NCI-H1436 treated with DMSO at 0.1 percent for 48 hours (cell line): ENCODE measurements at regions not wholly inside any gene's neighbourhood (a gene's known extent, or its start where the extent isn't known, plus 50 kb on each side); places are given as distances from the start of the nearest gene placed in this dataset.
A peak's percentile ranks its signal among the peaks of the same experiment; 100 is the strongest.

Experiments
- DNase-seq: peaks from one replicate; lab custom pipeline; 2025; lab: John Stamatoyannopoulos, UW

GRCh38 chr14:65224799-65225198, 122.5 kb upstream of the MAX start:
- DNase-seq = no peak

DNA sequence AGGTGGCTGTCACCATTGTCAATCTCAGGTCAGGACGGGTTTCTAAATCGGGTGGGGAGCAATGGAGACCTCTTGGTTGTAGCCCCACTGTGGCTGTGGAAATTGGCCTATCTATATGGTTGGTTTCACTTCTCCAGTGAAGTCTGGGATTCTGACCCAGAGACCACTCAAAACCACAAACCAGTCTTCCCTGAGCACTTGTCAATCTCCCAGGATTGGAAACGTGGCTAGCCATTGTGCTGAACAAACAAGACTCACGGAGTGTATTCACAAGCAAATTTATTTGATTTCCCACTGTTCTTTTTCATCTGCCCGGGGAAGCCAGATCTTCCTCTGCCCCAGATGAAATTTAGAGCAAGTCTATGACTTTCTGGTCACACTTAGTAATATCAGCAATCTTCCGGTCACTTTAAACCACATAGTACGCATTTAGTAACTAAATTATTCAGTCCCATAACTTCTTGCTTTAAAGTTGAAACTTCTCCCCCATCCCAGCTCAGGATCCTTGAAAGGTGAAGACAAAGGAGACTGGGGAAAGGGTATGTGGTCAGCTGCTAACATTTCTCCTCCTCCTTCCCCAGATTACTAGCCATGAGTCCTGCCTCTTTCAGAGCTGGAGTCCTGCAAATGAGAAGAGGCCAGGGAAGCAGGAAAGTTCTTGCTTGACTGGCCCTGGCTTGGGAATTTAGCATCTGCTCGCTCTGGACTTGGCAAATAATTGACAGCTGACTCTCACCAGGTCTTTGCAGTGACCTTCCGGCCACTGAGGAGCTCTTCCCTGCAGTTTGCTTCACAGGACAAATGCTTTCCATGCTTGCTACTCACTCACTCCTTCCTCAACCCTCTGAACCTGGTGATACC, 123.2 kb upstream of the MAX start:
- no peak for DNase-seq

DNA sequence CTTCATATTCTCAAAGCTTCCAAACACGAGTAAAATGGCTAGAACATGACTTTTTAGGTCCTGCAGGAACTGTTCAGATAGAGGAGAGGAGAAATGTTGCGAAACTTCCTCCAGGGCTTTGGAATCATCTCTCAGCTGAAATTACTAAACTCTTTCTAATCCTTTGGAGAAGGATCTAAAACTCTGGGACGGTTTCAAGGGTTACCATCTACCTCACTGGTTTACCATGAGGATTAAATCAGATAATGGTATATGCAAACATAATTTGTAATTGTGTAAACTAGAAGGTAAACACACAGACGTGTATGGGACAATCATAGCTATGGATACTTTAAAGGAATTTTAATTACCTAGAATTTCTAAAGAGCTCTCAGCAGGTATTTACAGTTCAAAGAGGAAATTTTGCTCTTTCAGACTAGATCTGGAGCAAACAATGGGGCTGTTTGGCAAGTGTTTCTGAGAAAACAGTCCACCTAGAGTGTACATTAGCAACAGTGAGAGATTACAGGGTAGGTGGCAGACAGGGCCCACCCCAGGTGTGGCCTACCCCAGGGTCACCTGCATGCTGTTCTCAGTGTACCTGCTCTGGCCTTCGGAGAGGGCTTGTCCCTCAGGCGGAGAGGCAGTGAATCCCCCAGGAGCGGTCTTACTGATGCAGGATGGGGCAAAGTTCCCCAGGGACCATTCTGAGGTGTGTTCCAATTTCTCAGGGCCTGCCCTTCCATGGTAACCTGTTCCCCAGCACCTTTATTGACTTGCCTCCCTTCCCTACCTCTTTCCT, 124.7 kb upstream of the MAX start:
- no peak for DNase-seq

GRCh38 chr14:65228436-65228835, 126.1 kb upstream of the MAX start:
- no peak for DNase-seq

- DNase-seq = no peak
These were observed 126.8 kb upstream of the MAX start for GRCh38 chr14:65228956-65229747.

GRCh38 chr14:65229748-65230728, 127.7 kb upstream of the MAX start:
- DNase-seq = peak; percentile 76

DNA sequence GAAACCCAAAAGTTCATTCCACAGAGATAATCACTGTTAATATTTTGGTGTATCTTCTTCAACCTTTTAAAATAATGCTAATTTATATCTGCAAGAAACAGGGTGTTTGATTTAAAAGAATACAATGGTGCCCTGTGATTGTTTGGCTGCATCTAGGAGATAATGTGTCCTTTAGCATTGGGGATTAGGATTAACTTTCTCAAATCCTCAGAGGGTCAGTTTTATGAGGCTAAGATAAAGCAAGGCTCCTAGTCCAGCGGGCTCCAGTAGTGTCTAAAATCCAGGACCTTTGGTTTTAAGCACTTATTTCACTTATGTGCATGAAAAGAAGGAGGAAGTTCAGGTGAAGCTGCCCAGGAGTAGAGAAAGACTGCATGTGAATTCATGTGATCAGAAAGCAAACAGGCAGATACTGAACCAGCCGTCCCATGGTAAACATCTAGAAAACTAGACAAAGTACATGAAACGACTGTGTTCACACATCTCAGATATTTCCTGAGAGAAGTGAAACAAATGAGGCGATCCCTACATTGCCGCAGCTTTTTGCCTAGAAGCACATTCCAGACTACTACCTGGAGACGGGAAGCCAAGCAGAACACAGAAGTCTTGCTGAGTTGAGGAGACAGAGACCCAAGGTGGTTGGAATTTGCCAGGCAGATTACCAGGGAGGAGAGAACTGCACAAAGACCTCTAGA, 129.1 kb upstream of the MAX start:
- DNase-seq = no peak

DNA sequence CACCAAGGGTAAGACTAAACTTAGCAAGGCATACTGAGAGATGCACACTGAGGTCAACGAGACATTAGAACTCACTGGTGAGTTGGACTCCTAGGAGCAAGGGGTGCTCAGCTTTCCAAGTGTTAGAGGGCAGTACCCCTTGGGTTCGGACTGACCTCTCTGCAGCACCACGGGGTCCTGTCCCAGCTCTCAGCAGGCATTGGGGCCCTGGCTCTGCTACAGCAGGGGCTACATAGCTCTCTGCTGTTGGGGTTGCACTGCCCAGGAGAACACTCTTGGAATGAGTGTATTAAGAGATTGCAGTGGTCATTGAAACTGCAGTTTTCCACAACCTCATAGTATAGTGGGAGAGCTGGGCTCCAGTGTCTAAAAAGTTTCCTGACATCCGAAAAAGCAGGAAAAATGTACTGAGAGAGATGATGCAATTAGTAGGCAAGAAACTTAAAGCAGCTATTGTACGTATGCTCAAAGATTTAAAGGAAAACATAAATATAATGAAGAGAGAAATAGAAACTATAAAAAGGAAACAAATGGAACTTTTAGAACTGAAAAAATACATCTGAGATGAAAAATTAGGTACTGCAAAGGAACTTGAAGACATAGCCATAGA, 132.5 kb upstream of the MAX start:
- no peak for DNase-seq

- DNase-seq = no peak
These were observed 134.9 kb upstream of the MAX start for GRCh38 chr14:65237023-65237814.

DNA sequence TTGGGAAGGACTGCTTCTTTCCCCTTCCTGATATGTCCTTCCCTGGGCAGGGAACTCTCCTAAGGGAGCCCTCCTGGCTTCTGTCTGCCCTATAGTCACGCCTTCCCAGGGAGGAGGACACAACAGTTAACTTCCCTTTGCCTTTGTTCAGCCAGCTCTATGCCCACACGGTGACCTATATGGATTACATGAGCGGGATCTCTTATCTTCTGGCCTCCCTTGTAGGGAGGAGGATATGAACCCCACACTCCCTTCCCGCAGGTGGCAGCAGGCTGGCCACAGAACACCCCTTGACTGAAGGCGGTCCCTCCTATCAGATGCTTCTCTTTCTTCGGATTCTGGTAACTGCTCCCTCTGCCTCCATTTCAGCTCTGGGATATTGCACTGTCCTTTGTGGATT, 135.6 kb upstream of the MAX start:
- no peak for DNase-seq

GRCh38 chr14:65238456-65238855, 136.1 kb upstream of the MAX start:
- no peak for DNase-seq

GRCh38 chr14:65239143-65239937, 137.0 kb upstream of the MAX start:
- no peak for DNase-seq

DNA sequence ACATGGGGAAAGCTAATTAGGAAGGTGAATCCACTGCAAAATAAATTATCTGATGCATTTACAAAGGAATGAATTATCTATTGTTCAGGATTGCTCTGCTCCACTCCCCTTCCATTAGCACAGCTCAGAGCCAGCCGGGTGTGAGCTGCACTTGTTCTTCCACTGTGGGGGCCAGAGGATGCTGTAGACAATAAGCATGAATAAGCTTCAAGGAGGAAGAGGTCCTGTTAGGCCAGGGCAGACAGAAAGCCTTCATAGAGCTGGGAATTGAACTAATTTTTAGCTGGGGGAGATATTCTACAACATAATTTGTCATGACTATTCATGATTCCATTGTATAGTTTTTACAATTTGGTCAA, 137.6 kb upstream of the MAX start:
- DNase-seq = no peak

- no peak for DNase-seq
These were observed 138.9 kb upstream of the MAX start for GRCh38 chr14:65241125-65241752.

- no peak for DNase-seq
These were observed 140.4 kb upstream of the MAX start for GRCh38 chr14:65242732-65243134.

GRCh38 chr14:65243766-65244442, 141.6 kb upstream of the MAX start:
- no peak for DNase-seq

DNA sequence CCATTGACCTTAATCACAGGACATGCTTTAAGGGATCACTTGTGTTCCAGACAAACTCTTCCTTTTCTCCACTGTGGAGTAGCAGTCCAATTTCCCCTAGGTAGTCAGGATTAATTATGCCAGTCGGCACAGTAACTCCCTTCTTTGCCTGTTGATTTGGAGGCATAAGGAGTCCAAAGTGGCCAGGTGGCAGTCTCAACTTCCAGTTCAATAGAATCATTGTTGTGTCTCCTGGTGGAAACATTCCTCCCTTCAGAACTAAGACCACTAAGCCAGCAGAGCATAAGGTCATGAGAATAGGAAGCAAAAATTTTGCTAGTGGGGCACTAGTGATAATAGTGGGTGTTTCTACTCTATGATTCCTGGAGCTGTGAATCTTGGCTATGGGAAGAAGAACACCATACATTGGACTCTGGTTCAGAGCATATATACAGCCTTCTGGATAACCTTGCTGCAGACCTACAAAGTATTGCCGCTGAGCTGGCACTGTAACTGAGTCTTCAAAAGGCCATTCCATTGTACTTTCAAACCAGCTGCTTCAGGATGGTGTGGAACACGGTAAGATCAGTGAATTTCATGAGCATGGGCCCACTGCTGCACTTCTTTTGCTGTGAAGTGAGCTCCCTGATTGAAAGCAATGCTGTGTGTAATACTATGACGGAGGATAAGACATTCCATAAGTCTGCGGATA, 147.3 kb upstream of the MAX start:
- DNase-seq = no peak
